ENCODE measurements at regions not wholly inside any gene's neighbourhood (a gene's known extent, or its start where the extent isn't known, plus 50 kb on each side); places are given as distances from the start of the nearest gene placed in this dataset.

- no peak overlapping the region for H3K9ac ChIP-seq (replicated peaks in 1 of 4; ENCODE audit: extremely low read depth in 1 of 4, low read depth in 3 of 4, low read length in 3 of 4)
- H2BK120ac ChIP-seq (replicated peaks; ENCODE audit: low read depth, low read length): no peak overlapping the region
- no peaks in the 10 kb centered on the region for H3K79me1 ChIP-seq (ENCODE audit: low read depth, low read length)
- H3K27ac ChIP-seq (ENCODE audit: low read depth, low read length): no peak overlapping the region
- H4K20me1 ChIP-seq (replicated peaks in 1 of 2; ENCODE audit: control insufficient read depth in 1 of 2, insufficient read depth in 2 of 2, low read length in 2 of 2): no peaks in the 10 kb centered on the region
- CTCF ChIA-PET (ENCODE audit: partially characterized antibody): no interaction called here
- no peaks in the 10 kb centered on the region for H3K36me3 ChIP-seq (ENCODE audit: control insufficient read depth in 2 of 4, insufficient read depth in 4 of 4, low read length in 3 of 4)
- H3K4me1 ChIP-seq (replicated peaks in 1 of 4; ENCODE audit: control insufficient read depth in 3 of 4, insufficient read depth in 4 of 4, low read length in 3 of 4): no peaks in the 10 kb centered on the region
- FAIRE-seq: no peak
- H3K14ac ChIP-seq (ENCODE audit: insufficient read length): no peak overlapping the region
- H3K9me3 ChIP-seq (ENCODE audit: insufficient read depth in 2 of 2, low read depth in 1 of 2, low read length in 1 of 2): no peaks in the 10 kb centered on the region
- POLR2A ChIA-PET (ENCODE audit: partially characterized antibody): no interaction called here
- H3K56ac ChIP-seq (replicated peaks; ENCODE audit: insufficient read length, low read depth, low read length): no peak overlapping the region
- DNase-seq (ENCODE audit: low read depth in 1 of 2, low spot score in 2 of 2): no peak
- no peak overlapping the region for H3K4ac ChIP-seq (replicated peaks; ENCODE audit: insufficient read length, low read depth, low read length)
- H3K4me2 ChIP-seq (ENCODE audit: insufficient read depth in 1 of 2, low read depth in 2 of 2, low read length in 2 of 2): no peak overlapping the region
- no peak overlapping the region for H2AK5ac ChIP-seq (ENCODE audit: low read depth, low read length)
- no peak overlapping the region for H2BK5ac ChIP-seq (ENCODE audit: low read depth, low read length)
- 90% methylated on average over 2 of the region's 2 CpGs; no CpG with 5 or more reads in 1 of the 2 experiments for WGBS, 2 experiments (ENCODE audit: extremely low coverage in 1 of 2, insufficient coverage in 1 of 2, insufficient read length in 1 of 2, insufficient replicate concordance in 2 of 2, low coverage in 1 of 2, low lambda C conversion rate in 2 of 2, missing lambda C conversion rate in 1 of 2)
- H2BK20ac ChIP-seq (ENCODE audit: low read length): no peak overlapping the region
- no peak overlapping the region for H2BK15ac ChIP-seq (ENCODE audit: low read length)
- H3K4me3 ChIP-seq (ENCODE audit: extremely low read depth in 1 of 4, insufficient read depth in 2 of 4, low read depth in 3 of 4, low read length in 4 of 4): no peak overlapping the region
- H4K5ac ChIP-seq (ENCODE audit: insufficient read length, low read depth, low read length): no peak overlapping the region
- H3K23me2 ChIP-seq (ENCODE audit: low read depth, low read length): no peaks in the 10 kb centered on the region
- H2AFZ ChIP-seq (ENCODE audit: low read length): no peak overlapping the region
- no peak overlapping the region for H2BK12ac ChIP-seq (ENCODE audit: low read depth, low read length)
- no peak overlapping the region for H4K91ac ChIP-seq (replicated peaks; ENCODE audit: insufficient read length, low read length)
- H3K18ac ChIP-seq (ENCODE audit: extremely low read depth, low read length): no peak overlapping the region
- no peaks in the 10 kb centered on the region for H3K27me3 ChIP-seq (replicated peaks in 1 of 4; ENCODE audit: control insufficient read depth in 3 of 4, extremely low read depth in 1 of 4, insufficient read depth in 3 of 4, low read length in 3 of 4)
- H3K23ac ChIP-seq (ENCODE audit: insufficient read length): no peak overlapping the region
- no peak overlapping the region for H4K8ac ChIP-seq (ENCODE audit: extremely low read depth, insufficient read depth, low read length)
- no peaks in the 10 kb centered on the region for H3K79me2 ChIP-seq (ENCODE audit: control insufficient read depth in 1 of 2, insufficient read depth in 2 of 2, low read length in 2 of 2)
- TF ChIP-seq RXRA (IDR thresholded peaks at IDR 0.05; ENCODE audit: insufficient read depth, low read depth, low read length): no peak
- no peak for TF ChIP-seq E2F6 (IDR thresholded peaks at IDR 0.05)
These were observed 131.7 kb upstream of the CDH20 start for GRCh38 chr18:61201511-61201910.

Data from H1 (cell line).